GM21723 (cell line): ENCODE measurements at regions not wholly inside any gene's neighbourhood (a gene's known extent, or its start where the extent isn't known, plus 50 kb on each side); places are given as distances from the start of the nearest gene placed in this dataset.

Experiments used
- ATAC-seq: cut with Tn5 transposase; IDR thresholded peaks from one replicate; pipeline ENCODE4 v1.9.1; 2021; ENCODE audit warnings: mild to moderate bottlenecking, moderate library complexity; ENCODE audit not compliant: unreplicated experiment

GRCh38 chr2:174669336-174669735 lies 71.7 kb upstream of the WIPF1 start:
- ATAC-seq = no peak

GRCh38 chr2:174668075-174668474 lies 70.5 kb upstream of the WIPF1 start:
- no peak for ATAC-seq

- no peak for ATAC-seq
Observed at GRCh38 chr2:174667250-174667860, 69.8 kb upstream of the WIPF1 start.

GRCh38 chr2:174666845-174667244 lies 69.2 kb upstream of the WIPF1 start:
- ATAC-seq = no peak

- no peak for ATAC-seq
Observed at GRCh38 chr2:174666312-174666711, 68.7 kb upstream of the WIPF1 start.

GRCh38 chr2:174664084-174664759 lies 66.6 kb upstream of the WIPF1 start:
- no peak for ATAC-seq

GRCh38 chr2:174663550-174663949 lies 65.9 kb upstream of the WIPF1 start:
- ATAC-seq = no peak

GRCh38 chr2:174662859-174663258 lies 65.3 kb upstream of the WIPF1 start:
- no peak for ATAC-seq

- no peak for ATAC-seq
Observed at GRCh38 chr2:174662459-174662858, 64.9 kb upstream of the WIPF1 start.

- ATAC-seq = no peak
Observed at GRCh38 chr2:174660984-174661675, 63.5 kb upstream of the WIPF1 start.

GRCh38 chr2:174659069-174659900 lies 61.7 kb upstream of the WIPF1 start:
- no peak for ATAC-seq

- no peak for ATAC-seq
Observed at GRCh38 chr2:174656676-174657176, 59.1 kb upstream of the WIPF1 start.

- no peak for ATAC-seq
Observed at GRCh38 chr2:174656035-174656434, 58.4 kb upstream of the WIPF1 start.

GRCh38 chr2:174654419-174654941 lies 56.9 kb upstream of the WIPF1 start:
- ATAC-seq = no peak

GRCh38 chr2:174648896-174649295 lies 51.3 kb upstream of the WIPF1 start:
- no peak for ATAC-seq
